OCI-LY3 (cell line): ENCODE measurements at regions not wholly inside any gene's neighbourhood (a gene's known extent, or its start where the extent isn't known, plus 50 kb on each side); places are given as distances from the start of the nearest gene placed in this dataset.
"Not testable (repeated sequence)": the region's sequence is repeated elsewhere in the genome, so short reads cannot be mapped to it uniquely, and the experiment has no call there.

Experiments used
- H2AFZ ChIP-seq: fragments of 200-600, 300-600 bp; shearing (Covaris generic); 2 replicates; pipeline ENCODE4 v1.6.0; 2014; ENCODE audit warnings: antibody characterized with exemption, low read depth, low read length
- H3K27ac ChIP-seq: fragments of 200-600, 300-600 bp; sonication (generic); 2 replicates; pipeline ENCODE4 v1.5.1; 2014; ENCODE audit warnings: mild to moderate bottlenecking, low read length, moderate library complexity, mixed read lengths
- H3K27me3 ChIP-seq: fragments of 200-600, 300-600 bp; sonication (generic); 2 replicates; pipeline ENCODE4 v1.6.1; 2014; ENCODE audit warnings: low read depth, low read length, mixed read lengths
- H3K36me3 ChIP-seq: fragments of 200-600, 300-600 bp; sonication (generic); replicated peaks from 2 replicates; pipeline ENCODE3; 2014; ENCODE audit warnings: low read depth, low read length, mixed read lengths
- H3K4me1 ChIP-seq: fragments of 300-600, 200-600 bp; sonication (generic); 2 replicates; pipeline ENCODE4 v1.6.1; 2014; ENCODE audit warnings: low read length, mixed read lengths
- H3K4me2 ChIP-seq: fragments of 200-600, 300-600 bp; sonication (generic); 2 replicates; pipeline ENCODE4 v1.6.1; 2014; ENCODE audit warnings: low read length, mixed read lengths
- H3K4me3 ChIP-seq: fragments of 300-600, 200-600 bp; sonication (generic); 2 replicates; pipeline ENCODE4 v1.5.1; 2014; ENCODE audit warnings: antibody characterized with exemption, mild to moderate bottlenecking, low read length, moderate library complexity
- H3K79me2 ChIP-seq: fragments of 300-600, 200-600 bp; shearing (Covaris generic); 2 replicates; pipeline ENCODE4 v1.6.1; 2014; ENCODE audit warnings: mild to moderate bottlenecking, low read length, mixed read lengths
- H3K9ac ChIP-seq: fragments of 300-600, 200-600 bp; shearing (Covaris generic); 2 replicates; pipeline ENCODE4 v1.6.0; 2014; ENCODE audit warnings: mild to moderate bottlenecking, low read length, moderate library complexity
- H3K9me3 ChIP-seq: fragments of 200-600, 300-600 bp; shearing (Covaris generic); 2 replicates; pipeline ENCODE4 v1.6.1; 2014; ENCODE audit warnings: low read length, mixed read lengths; ENCODE audit not compliant: insufficient read depth
- H4K20me1 ChIP-seq: fragments of 200-600, 300-600 bp; sonication (generic); 2 replicates; pipeline ENCODE4 v1.6.1; 2016; ENCODE audit warnings: low read length, mixed read lengths; ENCODE audit not compliant: insufficient read depth
- CTCF ChIP-seq: fragments of 200-600, 300-600 bp; sonication (generic); IDR thresholded peaks from 2 replicates; pipeline ENCODE4 v1.5.1; 2014; ENCODE audit warnings: antibody characterized with exemption, low read length, low read depth
- EZH2phosphoT487 ChIP-seq: fragments of 200-600 bp; shearing (Covaris generic); IDR thresholded peaks from 2 replicates; pipeline ENCODE4 v1.6.1; 2018; ENCODE audit warnings: antibody characterized with exemption, mixed run types, low read depth

- Histone ChIP-seq H3K9me3 (no peaks in the 10 kb centered on the region), H3K9ac (no peak overlapping the region), H3K79me2 (no peaks in the 10 kb centered on the region), H3K4me2 (no peak overlapping the region), H3K4me1 (no peaks in the 10 kb centered on the region), H4K20me1 (no peaks in the 10 kb centered on the region), H3K4me3 (no peak overlapping the region), H2AFZ (no peak overlapping the region), H3K36me3 (no peaks in the 10 kb centered on the region), H3K27ac (no peak overlapping the region), H3K27me3 (no peaks in the 10 kb centered on the region)
- TF ChIP-seq EZH2phosphoT487 = no peak
- TF ChIP-seq CTCF = no peak
Observed at GRCh38 chr12:59294221-59294620, 301.6 kb upstream of the SLC16A7 start.

- Histone ChIP-seq H3K27ac (no peak overlapping the region), H4K20me1 (no peaks in the 10 kb centered on the region), H3K4me3 (no peak overlapping the region), H3K9ac (no peak overlapping the region), H3K27me3 (no peaks in the 10 kb centered on the region), H3K4me2 (no peak overlapping the region), H3K4me1 (no peaks in the 10 kb centered on the region), H3K79me2 (no peaks in the 10 kb centered on the region), H3K9me3 (no peaks in the 10 kb centered on the region), H3K36me3 (no peaks in the 10 kb centered on the region), H2AFZ (no peak overlapping the region)
- no peak for TF ChIP-seq CTCF
- no peak for TF ChIP-seq EZH2phosphoT487
Observed at GRCh38 chr12:59282999-59283398, 312.8 kb upstream of the SLC16A7 start.

- not testable (repeated sequence) for H2AFZ ChIP-seq, H4K20me1 ChIP-seq, H3K4me1 ChIP-seq
Observed at GRCh38 chr12:59273561-59273960, 322.3 kb upstream of the SLC16A7 start.

GRCh38 chr12:59268295-59268809 is 327.5 kb upstream of the SLC16A7 start:
- TF ChIP-seq CTCF = no peak
- no peak for TF ChIP-seq EZH2phosphoT487
- Histone ChIP-seq H3K27ac (no peak overlapping the region), H2AFZ (no peak overlapping the region)

More at GRCh38 chr12:59273561-59273960, 322.3 kb upstream of the SLC16A7 start:
- not testable (repeated sequence) for H3K27ac ChIP-seq, H3K4me3 ChIP-seq, H3K9me3 ChIP-seq, H3K27me3 ChIP-seq, H3K36me3 ChIP-seq, H3K79me2 ChIP-seq, H3K9ac ChIP-seq, H3K4me2 ChIP-seq

GRCh38 chr12:59260202-59260601 is 335.6 kb upstream of the SLC16A7 start:
- H3K9ac ChIP-seq = no peak overlapping the region
- TF ChIP-seq CTCF (no peak), EZH2phosphoT487 (no peak)

More at GRCh38 chr12:59268295-59268809, 327.5 kb upstream of the SLC16A7 start:
- H3K27me3 ChIP-seq = no peaks in the 10 kb centered on the region
- H3K4me3 ChIP-seq = no peak overlapping the region
- H4K20me1 ChIP-seq = no peaks in the 10 kb centered on the region
- H3K4me1 ChIP-seq = no peaks in the 10 kb centered on the region
- H3K79me2 ChIP-seq = no peaks in the 10 kb centered on the region
- H3K9ac ChIP-seq = no peak overlapping the region
- H3K4me2 ChIP-seq = no peak overlapping the region
- no peaks in the 10 kb centered on the region for H3K9me3 ChIP-seq
- no peaks in the 10 kb centered on the region for H3K36me3 ChIP-seq

More at GRCh38 chr12:59260202-59260601, 335.6 kb upstream of the SLC16A7 start:
- Histone ChIP-seq H2AFZ (no peak overlapping the region), H3K4me2 (no peak overlapping the region), H3K36me3 (no peaks in the 10 kb centered on the region), H3K27me3 (no peaks in the 10 kb centered on the region), H3K4me1 (no peaks in the 10 kb centered on the region), H3K9me3 (no peaks in the 10 kb centered on the region), H3K79me2 (no peaks in the 10 kb centered on the region), H4K20me1 (no peaks in the 10 kb centered on the region), H3K4me3 (no peak overlapping the region), H3K27ac (no peak overlapping the region)
